NCI-H345 treated with DMSO at 0.1 percent for 48 hours (cell line): ENCODE measurements at regions not wholly inside any gene's neighbourhood (a gene's known extent, or its start where the extent isn't known, plus 50 kb on each side); places are given as distances from the start of the nearest gene placed in this dataset.
"Not testable (repeated sequence)": the region's sequence is repeated elsewhere in the genome, so short reads cannot be mapped to it uniquely, and the experiment has no call there.

Experiments
- DNase-seq: peaks from one replicate; lab custom pipeline; 2025; ENCODE audit not compliant: unreplicated experiment; lab: John Stamatoyannopoulos, UW

DNA sequence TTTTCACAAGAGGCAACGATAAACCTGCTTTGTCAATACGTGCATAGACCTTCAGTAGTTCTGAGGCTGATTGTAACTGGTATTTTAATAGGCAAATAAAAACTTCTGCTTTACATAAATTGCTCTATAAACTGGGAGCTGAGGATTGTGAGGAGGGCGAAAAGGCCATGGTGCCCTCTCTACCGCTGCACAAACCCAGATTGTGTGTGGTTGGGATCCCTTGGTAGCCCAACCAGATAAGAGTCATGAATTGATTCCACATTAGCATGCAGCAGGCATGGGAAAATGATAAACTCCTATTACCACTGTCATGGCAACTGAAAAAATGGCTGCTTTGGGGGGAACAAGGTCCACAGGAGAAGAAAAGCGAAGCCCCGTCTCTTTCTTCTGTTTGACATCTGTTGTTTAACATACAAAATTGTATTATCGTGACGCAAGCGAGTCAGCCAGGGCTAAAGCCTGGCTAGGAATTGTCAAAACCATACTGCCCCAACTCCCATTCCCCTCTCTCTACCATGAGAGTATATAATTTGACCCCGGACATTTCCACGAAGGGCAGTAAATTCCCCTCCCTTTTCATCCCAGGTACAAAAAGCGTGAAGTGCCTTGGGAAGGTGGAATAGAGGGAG, 157.8 kb upstream of the SALL4 start:
- no peak for DNase-seq

DNA sequence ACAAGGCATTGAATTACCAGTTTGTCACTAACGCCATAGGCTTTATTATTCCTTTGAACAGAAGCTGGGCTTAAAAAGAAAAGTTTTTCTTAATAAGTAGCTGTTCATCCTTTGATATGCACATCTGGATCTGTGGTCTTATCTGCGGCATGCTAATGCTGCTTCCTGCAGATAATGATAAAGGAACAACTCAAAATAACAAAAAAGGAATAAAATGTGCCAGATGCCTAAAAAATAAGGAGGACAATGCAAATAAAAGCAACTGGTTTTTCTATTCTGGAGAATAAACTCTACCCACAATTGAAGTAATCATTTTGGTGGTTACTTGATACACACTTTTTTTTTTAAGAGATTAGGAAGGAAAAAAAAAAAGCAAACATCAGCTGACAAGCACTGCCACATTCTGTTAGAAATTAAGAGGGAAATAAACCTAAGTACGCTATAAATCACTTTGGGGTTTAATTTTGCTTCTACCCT, 156.8 kb upstream of the SALL4 start:
- DNase-seq = no peak

DNA sequence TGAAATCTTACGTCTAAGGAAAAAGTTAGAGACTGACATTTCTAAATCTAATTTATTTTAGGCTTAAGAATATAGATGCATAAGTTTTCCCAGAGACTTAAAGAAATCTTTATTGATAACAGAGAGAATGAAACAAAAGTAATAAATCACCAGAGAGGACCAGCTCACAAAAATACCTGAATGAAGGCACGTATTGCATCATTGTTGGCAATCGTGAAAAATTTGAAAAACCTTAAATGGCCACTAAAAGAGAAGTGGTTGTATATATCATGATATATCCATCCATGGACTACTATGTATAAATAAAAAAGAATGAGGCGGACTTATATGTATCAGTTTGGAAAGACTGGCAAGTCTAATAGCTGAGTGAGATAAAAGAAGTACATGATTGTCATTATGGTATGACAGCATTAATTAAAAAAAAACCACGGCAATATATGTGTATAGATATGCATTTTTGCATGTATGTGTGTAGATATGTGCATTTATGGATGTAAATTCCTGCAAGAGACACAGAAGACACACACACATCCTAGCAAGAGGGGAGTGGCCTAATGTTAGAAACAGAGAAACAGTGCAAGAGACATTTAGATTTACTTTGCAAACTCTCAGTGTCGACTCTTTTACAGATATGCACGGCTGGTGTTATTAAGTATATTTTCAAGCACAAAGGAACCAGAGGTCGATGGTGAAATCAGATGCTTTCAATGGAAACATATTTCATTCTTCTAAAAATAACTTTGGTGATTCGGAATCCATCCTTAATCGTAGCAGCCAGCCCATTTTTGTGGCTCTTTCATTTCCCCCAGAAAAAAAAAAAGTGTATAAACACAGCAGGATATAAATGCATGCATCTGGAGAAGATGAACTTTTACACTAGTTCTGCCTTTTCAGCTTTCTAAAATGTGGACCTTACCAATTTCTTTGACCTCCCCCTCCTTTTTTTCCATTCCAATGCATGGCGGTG, 156.1 kb upstream of the SALL4 start:
- DNase-seq = no peak

DNA sequence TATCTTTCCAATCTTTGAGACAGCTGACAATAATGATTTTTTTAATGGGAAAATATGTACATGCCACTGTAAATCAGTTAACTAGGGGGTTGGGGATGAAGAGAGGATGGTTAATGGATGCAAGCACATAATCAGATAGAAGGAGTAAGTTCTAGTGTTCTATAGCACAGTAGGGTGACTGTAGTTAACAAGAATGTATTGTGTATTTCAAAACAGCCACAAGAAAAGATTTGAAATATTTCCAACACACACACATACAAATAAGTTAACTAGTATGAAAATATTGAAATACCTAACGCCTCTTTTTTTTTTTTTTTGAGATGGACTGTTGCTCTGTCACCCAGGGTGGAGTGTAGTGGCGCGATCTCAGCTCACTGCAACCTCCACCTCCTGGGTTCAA, 153.4 kb upstream of the SALL4 start:
- no peak for DNase-seq

DNA sequence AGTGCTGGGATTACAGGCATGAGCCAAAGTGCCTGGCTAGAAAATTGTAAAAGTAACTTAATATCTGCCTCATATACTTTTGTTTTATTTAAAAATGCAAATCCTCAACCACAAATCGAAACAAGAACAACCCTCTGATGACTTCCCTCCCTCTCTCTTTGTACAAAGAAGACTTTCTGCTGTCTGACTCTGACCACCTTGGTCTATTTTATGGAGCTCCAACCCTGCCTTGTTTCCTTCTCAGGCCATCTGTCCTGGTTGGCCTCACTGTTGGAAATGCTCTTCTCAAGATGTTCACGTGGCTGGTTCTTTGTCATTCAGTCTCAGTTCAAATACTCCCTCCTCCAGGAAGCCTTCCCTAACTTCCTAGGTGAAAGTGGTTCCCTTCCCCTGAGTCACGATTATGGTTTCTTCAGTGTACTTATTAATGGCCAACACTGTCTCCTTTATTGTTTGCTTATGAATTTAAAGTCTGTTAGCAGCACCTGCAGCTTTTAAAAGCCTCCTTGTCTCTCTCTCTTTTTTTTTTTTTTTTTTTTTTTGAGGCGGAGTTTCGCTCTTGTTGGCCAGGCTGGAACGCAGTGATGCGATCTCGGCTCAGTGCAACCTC, 151.5 kb upstream of the SALL4 start:
- no peak for DNase-seq

DNA sequence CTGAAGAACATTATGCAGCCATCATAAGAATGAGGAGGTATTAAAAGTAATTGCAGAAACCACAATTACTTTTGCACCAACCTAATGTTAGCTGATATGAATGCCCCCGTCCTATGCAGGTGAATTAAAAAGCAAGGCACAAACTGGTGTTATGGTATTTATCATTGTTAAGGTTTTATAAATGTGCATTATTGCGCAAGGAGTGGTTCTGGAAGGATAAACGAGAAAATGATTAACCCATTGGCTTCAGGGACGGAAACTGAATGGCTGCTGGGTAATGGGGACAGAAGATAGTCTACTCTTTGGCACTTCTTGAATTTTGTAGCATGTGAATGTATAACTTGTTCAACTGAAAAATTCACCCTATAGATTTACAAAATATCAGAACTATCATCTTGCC, 148.6 kb upstream of the SALL4 start:
- no peak for DNase-seq

DNA sequence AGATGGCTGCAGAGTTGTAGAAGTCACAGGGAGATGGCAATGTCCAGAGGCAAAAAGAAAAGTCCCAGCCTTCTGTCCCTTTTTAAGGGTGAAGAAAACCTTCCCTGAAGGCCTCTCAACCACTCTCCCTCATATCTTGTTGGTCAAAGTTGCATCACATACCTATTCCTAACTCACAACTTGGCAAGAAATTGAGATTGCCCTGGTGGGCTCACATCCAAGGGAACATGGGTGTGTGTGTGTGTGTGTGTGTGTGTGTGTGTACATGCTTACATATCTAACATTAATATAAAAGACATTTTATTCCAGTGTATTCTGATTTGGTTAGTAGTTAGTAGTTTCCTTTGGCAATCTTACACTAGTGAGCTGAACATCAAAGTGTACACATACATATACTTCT, 144.3 kb upstream of the SALL4 start:
- DNase-seq = no peak

DNA sequence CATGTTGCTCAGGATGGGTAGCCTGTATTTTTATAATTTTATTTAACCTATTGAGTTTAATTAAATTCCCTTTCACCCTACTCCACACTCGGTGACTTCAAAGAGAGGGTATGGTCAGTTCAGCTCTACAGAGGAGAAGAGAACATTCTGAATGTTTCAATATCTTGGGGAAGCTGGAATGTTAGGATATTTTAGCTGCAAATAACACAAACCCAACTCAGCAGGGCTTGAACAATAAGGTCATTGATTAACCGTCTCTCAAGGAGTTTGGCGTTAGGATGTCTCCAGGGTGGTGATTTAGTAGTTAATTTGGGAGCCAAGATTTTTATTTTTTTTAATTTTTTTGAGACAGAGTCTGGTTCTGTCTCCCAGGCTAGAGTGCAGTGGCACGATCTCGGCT, 143.6 kb upstream of the SALL4 start:
- DNase-seq = no peak

DNA sequence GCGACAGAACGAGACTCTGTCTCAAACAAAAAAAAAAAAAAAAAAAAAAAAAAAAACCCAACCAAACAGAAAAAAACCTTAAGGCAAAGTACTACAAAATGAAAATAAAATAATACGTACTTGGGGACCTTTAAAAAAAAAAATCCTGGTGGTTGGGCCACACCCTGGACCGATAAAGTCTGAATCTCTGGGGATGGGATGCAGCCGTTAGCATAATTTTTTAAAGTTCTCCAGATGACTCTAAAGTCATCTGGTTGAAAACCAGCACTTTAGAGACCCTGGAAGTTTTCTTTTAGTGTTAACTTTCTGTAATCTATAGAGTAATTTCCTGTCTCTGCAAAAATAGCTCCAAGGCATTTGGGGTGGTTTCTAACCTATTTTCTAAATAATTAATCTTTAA, 142.9 kb upstream of the SALL4 start:
- DNase-seq = no peak

DNA sequence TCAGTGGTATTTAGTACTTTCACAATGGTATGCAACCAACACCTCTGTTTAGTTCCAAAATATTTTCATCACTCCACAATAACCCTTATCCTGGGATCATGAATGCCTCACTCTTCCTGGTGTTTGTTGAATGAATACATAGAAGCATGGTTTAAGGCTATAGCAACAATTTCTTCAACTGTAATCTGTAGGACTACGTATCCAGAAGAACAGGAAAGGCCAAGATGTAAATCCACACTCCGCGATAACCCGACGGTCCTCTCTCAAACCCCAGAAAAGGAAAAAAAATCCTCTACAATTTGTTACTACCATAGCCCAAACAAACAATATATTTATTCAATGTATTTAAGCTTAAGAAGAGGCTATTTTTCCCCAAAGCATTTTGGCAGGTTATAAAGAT, 141.4 kb upstream of the SALL4 start:
- no peak for DNase-seq

DNA sequence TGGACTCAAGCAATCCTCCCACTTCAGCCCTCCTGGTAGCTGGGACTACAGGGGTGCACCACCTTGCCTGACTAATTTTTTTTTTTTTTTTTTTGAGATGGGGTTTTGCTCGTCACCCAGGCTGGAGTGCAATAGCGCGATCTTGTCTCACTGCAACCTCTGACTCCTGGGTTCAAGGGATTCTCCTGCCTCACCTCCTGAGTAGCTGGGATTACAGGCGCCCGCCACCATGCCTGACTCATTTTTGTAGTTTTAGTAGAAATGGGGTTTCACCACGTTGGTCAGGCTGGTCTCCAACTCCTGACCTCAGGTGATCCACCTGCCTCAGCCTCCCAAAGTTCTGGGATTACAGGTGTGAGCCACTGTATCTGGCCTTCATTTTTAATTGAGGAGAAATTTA, 141.0 kb upstream of the SALL4 start:
- DNase-seq = not testable (repeated sequence)

DNA sequence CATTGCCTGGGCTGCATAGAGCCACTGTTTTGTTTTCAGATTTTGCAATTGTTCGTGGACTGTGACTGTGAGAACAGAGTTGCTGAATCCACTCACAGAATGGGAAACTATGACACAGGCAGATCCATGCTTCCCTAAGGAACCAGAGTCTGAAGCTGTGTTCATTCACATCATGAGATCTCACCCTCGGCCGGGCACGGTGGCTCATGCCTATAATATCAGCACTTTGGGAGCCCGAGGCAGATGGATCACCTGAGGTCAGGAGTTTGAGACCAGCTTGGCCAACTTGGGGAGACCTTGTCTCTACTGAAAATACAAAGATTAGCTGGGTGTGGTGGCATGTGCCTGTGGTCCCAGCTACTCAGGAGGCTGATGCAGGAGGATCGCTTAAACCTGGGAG, 139.2 kb upstream of the SALL4 start:
- no peak for DNase-seq

DNA sequence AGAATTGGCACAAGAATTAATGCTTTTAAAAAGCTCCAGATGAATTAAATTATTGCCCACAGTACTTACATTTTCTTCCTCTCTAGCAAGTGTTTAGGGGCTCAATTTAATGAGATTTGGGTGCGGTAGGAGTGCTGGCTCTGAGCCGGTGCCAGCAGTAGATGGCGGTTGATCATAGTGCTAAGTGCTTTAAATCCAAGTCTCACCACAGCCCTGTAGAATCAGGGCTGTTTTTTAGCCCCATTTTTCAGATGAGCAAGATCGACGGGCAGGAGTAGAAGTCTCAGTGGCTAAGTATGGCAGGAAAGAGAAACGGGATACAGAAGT, 136.9 kb upstream of the SALL4 start:
- DNase-seq = no peak

DNA sequence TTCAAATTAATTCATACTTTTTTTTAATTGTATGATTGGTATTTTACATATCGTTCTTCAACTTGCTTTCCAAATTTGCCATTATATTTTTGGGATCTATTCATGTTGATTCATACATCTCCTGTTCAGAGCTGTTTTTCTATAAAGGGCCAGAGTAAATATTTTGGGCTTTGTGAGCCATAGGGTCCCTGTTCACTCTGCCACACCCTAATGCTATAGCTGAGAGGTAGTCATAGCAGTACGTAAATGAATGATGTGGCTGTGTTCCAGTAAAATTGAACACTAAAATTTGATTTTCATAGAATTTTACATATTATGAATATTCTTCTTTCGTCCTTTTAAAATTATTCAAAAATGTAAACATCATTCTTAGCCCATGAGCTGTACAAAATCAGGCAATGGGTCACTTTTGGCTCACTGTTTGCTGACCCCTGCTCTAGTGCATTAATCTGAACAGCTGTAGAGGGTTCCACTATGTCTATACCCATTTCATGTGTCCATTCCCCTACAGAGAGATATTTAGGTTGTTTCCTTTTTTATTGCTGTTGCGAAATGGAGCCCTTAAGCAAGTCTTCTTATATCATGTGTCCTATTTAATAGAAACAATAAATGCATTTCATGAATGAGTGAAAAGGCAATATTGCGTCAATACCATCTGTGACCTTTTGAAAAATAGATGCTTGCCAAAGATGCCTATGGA, 136.4 kb upstream of the SALL4 start:
- no peak for DNase-seq

DNA sequence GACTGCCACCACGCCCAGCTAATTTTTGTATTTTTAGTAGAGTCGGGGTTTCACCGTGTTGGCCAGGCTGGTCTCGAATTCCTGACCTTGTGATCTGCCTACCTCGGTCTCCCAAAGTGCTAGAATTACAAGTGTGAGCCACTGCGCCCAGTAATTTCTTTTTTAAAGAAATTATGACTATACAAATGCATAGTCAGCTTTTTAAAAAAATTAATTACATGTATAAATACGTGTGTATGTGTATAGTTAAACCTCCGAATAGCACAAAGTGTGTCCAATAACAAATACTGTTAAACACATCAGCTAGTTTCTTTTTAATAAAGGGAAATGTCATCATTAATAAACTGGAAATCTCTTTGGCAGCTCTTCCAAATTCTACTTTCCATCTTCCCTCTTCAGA, 135.5 kb upstream of the SALL4 start:
- no peak for DNase-seq

DNA sequence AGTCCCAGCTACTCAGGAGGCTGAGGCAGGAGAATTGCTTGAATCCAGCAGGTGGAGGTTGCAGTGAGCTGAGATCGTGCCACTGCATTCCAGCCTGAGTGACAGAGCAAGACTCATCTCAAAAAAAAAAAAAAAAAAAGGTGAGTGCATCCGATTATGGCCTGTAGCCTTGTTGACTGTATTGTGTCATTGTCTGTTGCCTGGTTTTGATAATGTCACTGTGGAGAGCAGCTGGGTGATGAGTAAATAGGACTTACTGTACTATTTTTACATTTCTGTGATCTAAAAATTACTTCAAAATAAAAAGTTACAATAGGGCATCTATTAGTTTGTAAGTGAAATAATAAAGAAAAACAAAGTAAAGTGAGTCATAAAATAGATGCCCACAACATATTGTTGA, 134.1 kb upstream of the SALL4 start:
- DNase-seq = no peak

DNA sequence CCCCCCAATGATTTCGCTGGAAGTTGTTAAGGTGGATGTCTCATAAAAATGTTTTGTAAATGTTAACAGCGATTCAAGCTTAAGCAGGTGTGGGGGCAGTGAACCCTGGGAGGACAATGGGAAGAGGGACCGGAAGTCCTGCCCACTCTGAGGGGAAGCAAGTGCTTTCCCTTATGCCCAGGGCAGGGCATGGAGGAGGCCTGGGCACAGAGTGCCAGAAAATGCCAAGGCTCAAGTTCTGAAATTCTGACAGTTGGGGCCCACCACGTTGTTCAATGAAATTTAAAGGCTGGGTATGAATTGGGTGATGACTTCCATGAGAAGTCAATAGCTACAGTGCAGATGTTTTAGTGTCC, 132.7 kb upstream of the SALL4 start:
- DNase-seq = no peak

DNA sequence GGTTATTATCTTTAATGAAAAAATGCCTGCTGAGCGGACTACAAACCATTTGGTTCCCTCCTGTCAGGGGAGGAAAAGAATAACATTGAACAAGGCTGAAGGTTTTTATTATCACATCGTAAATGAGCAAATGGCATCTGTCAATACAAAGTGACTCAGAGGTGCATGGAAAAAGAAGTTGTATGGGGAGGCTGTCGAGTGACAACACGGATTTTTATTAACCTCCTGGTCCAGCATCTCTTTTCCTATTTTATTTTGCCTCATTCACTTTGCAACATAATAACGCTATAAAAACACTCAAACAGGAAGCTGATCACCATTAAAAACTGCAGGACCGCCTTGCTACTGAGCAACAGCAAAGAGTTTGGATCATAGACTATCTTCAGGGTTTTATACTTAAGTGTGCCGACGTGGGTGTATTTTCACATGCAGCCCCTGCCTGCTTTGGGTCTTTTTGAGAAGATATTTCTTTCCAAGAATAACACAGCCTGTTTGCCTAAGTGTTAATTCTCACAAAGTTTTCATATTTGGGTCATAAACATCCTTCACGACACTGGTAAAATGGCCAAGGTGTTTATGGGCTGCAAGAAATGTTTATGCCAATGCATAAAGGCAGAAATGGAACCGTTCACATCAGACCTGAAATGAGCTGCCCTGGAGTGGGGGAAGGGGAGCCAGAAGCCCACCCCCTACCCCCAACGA, 132.1 kb upstream of the SALL4 start:
- no peak for DNase-seq

DNA sequence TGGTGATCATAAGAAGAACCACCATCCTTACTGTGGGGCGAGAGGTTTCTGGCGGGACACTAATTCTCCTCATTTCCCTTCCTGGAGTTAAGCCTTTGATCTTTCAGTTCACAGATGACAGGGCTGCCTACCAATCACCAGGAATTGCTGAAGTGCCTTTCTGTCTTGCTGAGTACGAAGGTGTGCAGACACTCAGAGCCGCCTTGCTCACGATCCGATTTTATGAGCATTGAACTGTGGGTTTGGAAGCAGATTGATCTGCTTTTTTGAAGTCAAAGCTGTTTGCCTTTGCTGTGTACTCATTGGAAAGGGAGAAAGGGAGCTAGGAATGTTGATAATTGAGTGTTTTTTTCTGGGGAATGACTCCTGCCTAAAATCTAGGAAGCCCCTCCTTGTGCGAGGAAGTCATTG, 129.1 kb upstream of the SALL4 start:
- DNase-seq = no peak

DNA sequence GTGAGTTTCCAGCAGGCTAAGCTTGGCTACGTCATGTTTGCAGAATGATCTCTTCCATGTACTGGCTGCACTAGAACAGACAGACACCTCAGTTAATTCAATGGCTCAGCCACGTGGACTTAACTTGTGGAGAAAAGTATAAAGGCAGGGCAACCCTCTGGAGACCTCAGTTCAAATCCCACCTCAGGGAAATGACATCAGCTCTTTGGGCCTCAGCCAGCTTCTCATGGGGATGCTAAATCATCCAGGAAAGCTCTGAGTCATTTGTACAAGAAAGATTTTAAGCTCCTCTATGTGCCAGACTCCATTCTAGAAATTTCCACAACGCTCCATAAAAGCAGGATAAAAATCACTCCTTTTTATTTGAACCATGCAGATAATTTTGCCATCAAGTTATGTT, 128.5 kb upstream of the SALL4 start:
- no peak for DNase-seq

DNA sequence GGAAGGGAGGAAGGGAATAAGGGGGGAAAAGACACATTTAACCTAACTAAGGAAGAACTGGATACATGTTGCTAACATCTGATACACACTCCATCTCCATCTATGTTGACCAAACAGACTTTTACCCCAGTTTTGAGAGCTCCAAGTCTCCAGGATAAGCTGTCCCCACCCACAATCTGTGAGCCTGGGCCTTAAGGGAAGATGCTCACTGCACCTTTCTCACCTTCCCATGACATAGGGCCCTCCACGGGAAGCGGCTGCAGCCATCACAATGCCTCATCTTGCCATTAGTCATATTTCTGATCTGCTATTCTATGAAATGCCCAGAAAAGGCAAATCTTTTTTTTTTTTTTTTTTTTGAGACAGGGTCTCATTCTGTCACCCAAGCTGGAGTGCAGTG, 126.6 kb upstream of the SALL4 start:
- DNase-seq = no peak
